GM18502 (cell line): ENCODE measurements at regions not wholly inside any gene's neighbourhood (a gene's known extent, or its start where the extent isn't known, plus 50 kb on each side); places are given as distances from the start of the nearest gene placed in this dataset.

ENCODE experiments used
- ATAC-seq: cut with Tn5 transposase; IDR thresholded peaks from one replicate; pipeline ENCODE4 v1.9.1; 2021; ENCODE audit warnings: mild to moderate bottlenecking; ENCODE audit not compliant: unreplicated experiment, poor library complexity

GRCh38 chr15:39181940-39182339 lies 398.9 kb upstream of the THBS1 start:
- ATAC-seq, result no peak

- no peak for ATAC-seq
Observed at GRCh38 chr15:39183164-39183881, 397.6 kb upstream of the THBS1 start.

- no peak for ATAC-seq
Observed at GRCh38 chr15:39184701-39185390, 396.0 kb upstream of the THBS1 start.

GRCh38 chr15:39188314-39188713 lies 392.6 kb upstream of the THBS1 start:
- no peak for ATAC-seq

- no peak for ATAC-seq
Observed at GRCh38 chr15:39188930-39189329, 391.9 kb upstream of the THBS1 start.

GRCh38 chr15:39191871-39192291 lies 389.0 kb upstream of the THBS1 start:
- no peak for ATAC-seq

- no peak for ATAC-seq
Observed at GRCh38 chr15:39192351-39192750, 388.5 kb upstream of the THBS1 start.

GRCh38 chr15:39192979-39193560 lies 387.8 kb upstream of the THBS1 start:
- ATAC-seq, result no peak

GRCh38 chr15:39193611-39194010 lies 387.3 kb upstream of the THBS1 start:
- no peak for ATAC-seq

- ATAC-seq, result no peak
Observed at GRCh38 chr15:39194106-39194830, 386.6 kb upstream of the THBS1 start.

GRCh38 chr15:39195961-39196486 lies 384.9 kb upstream of the THBS1 start:
- no peak for ATAC-seq

- ATAC-seq, result no peak
Observed at GRCh38 chr15:39198044-39199000, 382.6 kb upstream of the THBS1 start.

- no peak for ATAC-seq
Observed at GRCh38 chr15:39199076-39199475, 381.8 kb upstream of the THBS1 start.

GRCh38 chr15:39200586-39200985 lies 380.3 kb upstream of the THBS1 start:
- ATAC-seq, result no peak

GRCh38 chr15:39202641-39203040 lies 378.2 kb upstream of the THBS1 start:
- no peak for ATAC-seq

GRCh38 chr15:39204031-39204430 lies 376.8 kb upstream of the THBS1 start:
- ATAC-seq, result no peak

GRCh38 chr15:39205081-39205480 lies 375.8 kb upstream of the THBS1 start:
- ATAC-seq, result no peak

GRCh38 chr15:39205506-39206371 lies 375.1 kb upstream of the THBS1 start:
- no peak for ATAC-seq
